ENCODE measurements at regions not wholly inside any gene's neighbourhood (a gene's known extent, or its start where the extent isn't known, plus 50 kb on each side); places are given as distances from the start of the nearest gene placed in this dataset.

DNA sequence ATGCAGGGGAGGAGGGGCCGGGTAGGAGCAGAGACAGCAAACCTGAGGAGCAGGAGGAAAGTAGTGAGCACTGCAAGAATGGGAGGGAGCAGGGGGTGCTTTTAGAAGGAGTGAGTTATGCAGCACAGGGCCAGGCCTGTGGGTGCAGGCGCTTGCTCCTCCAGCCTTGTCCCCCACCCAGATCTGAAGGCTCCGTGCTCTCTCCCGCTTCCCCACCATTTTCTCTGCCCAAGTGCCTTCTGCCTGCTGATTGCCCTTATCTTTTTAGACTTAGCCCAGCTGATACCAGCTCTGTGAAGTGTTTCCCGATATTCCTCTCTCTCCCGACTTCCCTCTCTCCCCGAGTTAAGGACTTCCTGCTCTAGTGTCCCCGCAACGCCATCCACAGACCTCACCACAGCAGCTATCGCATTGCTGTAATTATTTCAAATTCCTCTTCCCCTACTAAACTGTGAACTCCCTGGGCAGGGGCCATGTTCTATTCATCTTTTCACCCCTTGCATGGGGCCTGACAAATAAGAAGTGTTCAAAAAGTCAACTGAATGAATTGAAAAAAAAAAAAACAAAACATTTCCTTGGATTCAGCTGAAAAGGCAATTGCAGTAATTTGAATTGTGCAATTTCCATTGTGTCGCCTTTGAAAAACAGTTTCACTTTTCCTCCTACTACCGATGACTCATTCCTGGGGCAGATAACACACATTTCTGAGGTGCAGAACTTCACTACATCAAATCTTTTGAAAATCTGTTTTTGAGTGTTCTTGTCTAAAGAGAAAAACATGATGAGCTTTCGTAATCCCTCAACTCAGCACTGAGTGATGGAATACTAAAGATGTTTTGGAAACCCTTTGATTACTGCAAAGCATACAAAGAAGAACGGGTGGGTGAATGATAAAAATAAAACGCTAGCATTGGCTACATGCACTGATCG lies 69.7 kb upstream of the BMAL1 start:
- peaks cover 15 to 21% of the 10 kb centered on the region in 2 experiments for H3K27me3 ChIP-seq (ENCODE audit: control insufficient read depth in 2 of 2, insufficient read depth in 2 of 2, low read length in 2 of 2)
- ChIA-PET CTCF (ENCODE audit: low intra/inter-chr PET ratio) (interaction anchor here (1.4 kb wide), 1 partner anchor 24 kb away, joined by 4 read pairs; no protein-coding TSS in a partner anchor), POLR2A (interaction anchor here (0.6 kb wide), 1 partner anchor 279 kb away, joined by 3 read pairs; no protein-coding TSS in a partner anchor)
- intact Hi-C loops (cut with micrococcal nuclease) (no loop called here), in situ Hi-C loops (cut with MboI) (loop anchor here (10.0 kb wide), 1 partner anchor 137 kb away; no protein-coding TSS in a partner anchor)
- FAIRE-seq (peak; percentile 54), ATAC-seq (peak; percentile 68), DNase-seq (ENCODE audit: extremely low read depth in 1 of 4, low spot score in 3 of 4) (peak; percentile 22 to 38 (median 32))
- H3K27ac ChIP-seq (ENCODE audit: extremely low read depth, low read depth, low read length), result no peak overlapping the region
- 0% methylated on average over 16 of the region's 16 CpGs for WGBS (ENCODE audit: insufficient coverage, low coverage, missing lambda C conversion rate)
- H3K4me3 ChIP-seq, result peak overlapping the region; percentile 13; the same call in 1 of the 2 replicates
- no peaks in the 10 kb centered on the region for H3K36me3 ChIP-seq (ENCODE audit: control insufficient read depth, insufficient read depth, low read length)
- peaks cover 5 to 7% of the 10 kb centered on the region in 2 experiments; a peak in 2 of 5 replicates for H3K4me1 ChIP-seq (replicated peaks in 1 of 2; ENCODE audit: control insufficient read depth in 2 of 2, insufficient read depth in 2 of 2, low read length in 2 of 2)
- no peaks in the 10 kb centered on the region for H3K9me3 ChIP-seq (replicated peaks; ENCODE audit: control insufficient read depth, insufficient read depth, low read depth, low read length)
- H2AFZ ChIP-seq (ENCODE audit: low read depth, low read length), result peak overlapping the region; percentile 70; the same call in 1 of the 2 replicates
- peak overlapping the region; percentile 73 for H3K4me2 ChIP-seq (ENCODE audit: insufficient read depth, low read length)
- BruUV-seq (replicated peaks), result no TSS peak
- H3K9ac ChIP-seq (ENCODE audit: insufficient read depth in 1 of 2, low read depth in 2 of 2, low read length in 2 of 2), result peak overlapping the region in 1 of 2 experiments; percentile 62; a peak in 1 of 4 replicates
- no peaks in the 10 kb centered on the region for H3K9me1 ChIP-seq (ENCODE audit: control insufficient read depth, insufficient read depth, low read length)
- H4K20me1 ChIP-seq (replicated peaks; ENCODE audit: control insufficient read depth, insufficient read depth, low read length), result no peaks in the 10 kb centered on the region
- H3K79me2 ChIP-seq (ENCODE audit: control insufficient read depth, insufficient read depth, low read length), result no peaks in the 10 kb centered on the region
- TF ChIP-seq KDM1A (IDR thresholded peaks at IDR 0.05) (peak; percentile 93 to 95), SMARCC2 (IDR thresholded peaks at IDR 0.05; ENCODE audit: low read depth) (peak; percentile 90), MEF2D (tag; conservative IDR thresholded peaks at IDR 0.05; ENCODE audit: low read depth) (no peak), MBD2 (IDR thresholded peaks at IDR 0.05; ENCODE audit: borderline replicate concordance, low read depth) (no peak), ZNF24 (IDR thresholded peaks at IDR 0.05) (peak; percentile 70; the same call in 1 of the 2 replicates), TFAP4 (CRISPR knock-in tag; IDR thresholded peaks at IDR 0.05; ENCODE audit: borderline replicate concordance) (peak; percentile 40; the same call in 1 of the 2 replicates), ARID1B (IDR thresholded peaks at IDR 0.05) (peak; percentile 86), ILK (tag; IDR thresholded peaks at IDR 0.05; ENCODE audit: borderline replicate concordance, low read depth) (no peak), CCAR2 (IDR thresholded peaks at IDR 0.05; ENCODE audit: low read depth, low read length) (no peak), JUNB (CRISPR knock-in tag; conservative IDR thresholded peaks at IDR 0.05) (peak; percentile 30; the same call in 1 of the 2 replicates), TCF3 (CRISPR knock-in tag; IDR thresholded peaks at IDR 0.05) (peak; percentile 49)
- TF ChIP-seq, protein P1, sequence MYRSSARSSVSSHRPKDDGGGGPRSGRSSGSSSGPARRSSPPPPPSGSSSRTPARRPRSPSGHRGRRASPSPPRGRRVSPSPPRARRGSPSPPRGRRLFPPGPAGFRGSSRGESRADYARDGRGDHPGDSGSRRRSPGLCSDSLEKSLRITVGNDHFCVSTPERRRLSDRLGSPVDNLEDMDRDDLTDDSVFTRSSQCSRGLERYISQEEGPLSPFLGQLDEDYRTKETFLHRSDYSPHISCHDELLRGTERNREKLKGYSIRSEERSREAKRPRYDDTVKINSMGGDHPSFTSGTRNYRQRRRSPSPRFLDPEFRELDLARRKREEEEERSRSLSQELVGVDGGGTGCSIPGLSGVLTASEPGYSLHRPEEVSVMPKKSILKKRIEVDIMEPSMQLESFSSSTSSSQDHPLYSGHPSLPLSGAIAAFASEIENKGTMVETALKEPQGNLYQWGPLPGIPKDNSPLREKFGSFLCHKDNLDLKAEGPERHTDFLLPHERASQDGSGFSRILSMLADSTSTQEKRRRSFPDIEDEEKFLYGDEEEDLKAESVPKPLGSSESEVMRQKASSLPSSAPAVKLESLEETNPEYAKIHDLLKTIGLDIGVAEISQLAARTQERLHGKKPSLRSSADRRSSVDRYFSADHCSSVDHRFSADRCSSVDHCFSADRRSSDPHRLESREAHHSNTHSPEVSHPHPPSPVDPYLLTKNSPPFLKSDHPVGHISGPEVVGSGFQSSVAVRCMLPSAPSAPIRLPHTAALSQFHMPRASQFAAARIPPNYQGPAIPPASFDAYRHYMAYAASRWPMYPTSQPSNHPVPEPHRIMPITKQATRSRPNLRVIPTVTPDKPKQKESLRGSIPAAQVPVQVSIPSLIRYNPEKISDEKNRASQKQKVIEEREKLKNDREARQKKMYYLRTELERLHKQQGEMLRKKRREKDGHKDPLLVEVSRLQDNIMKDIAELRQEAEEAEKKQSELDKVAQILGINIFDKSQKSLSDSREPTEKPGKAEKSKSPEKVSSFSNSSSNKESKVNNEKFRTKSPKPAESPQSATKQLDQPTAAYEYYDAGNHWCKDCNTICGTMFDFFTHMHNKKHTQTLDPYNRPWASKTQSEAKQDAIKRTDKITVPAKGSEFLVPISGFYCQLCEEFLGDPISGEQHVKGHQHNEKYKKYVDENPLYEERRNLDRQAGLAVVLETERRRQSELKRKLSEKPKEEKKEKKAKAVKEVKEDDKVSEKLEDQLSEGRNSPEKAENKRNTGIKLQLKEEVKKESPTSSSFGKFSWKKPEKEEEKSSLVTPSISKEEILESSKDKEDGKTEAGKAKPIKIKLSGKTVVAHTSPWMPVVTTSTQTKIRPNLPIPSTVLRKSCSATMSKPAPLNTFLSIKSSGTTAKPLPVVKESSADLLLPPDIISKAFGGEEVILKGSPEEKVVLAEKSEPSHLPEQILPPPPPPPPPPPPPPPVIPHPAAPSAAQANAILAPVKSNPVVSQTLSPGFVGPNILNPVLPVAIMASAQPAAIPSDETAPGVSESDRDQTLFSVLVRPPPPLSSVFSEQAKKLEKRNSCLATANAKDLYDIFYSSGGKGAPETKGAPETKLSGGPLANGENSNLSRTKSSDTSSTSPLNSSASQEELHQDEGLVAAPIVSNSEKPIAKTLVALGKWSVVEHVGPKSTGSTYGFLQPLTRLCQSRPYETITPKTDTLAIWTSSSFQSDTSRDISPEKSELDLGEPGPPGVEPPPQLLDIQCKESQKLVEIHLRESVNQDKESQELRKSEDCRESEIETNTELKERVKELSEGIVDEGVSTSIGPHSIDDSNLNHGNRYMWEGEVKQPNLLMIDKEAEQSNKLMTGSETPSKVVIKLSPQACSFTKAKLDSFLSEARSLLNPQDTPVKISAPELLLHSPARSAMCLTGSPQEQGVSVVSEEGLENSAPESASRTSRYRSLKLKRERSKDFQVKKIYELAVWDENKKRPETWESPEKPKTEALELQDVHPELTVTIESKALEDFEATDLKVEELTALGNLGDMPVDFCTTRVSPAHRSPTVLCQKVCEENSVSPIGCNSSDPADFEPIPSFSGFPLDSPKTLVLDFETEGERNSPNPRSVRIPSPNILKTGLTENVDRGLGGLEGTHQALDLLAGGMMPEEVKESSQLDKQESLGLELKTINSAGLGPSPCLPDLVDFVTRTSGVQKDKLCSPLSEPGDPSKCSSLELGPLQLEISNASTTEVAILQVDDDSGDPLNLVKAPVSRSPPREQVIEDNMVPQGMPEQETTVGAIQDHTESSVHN (IDR thresholded peaks at IDR 0.05; ENCODE audit: borderline replicate concordance in 1 of 2, low read depth in 1 of 2), result peak in 1 of 2 experiments; percentile 76; a peak in 2 of 4 replicates
